A172 (cell line): ENCODE measurements at regions not wholly inside any gene's neighbourhood (a gene's known extent, or its start where the extent isn't known, plus 50 kb on each side); places are given as distances from the start of the nearest gene placed in this dataset.
A peak's percentile ranks its signal among the peaks of the same experiment; 100 is the strongest.
"Not testable (repeated sequence)": the region's sequence is repeated elsewhere in the genome, so short reads cannot be mapped to it uniquely, and the experiment has no call there.

Experiments
- DNase-seq: peaks from one replicate; pipeline ENCODE4 v3.0.0-alpha.2; 2015; ENCODE audit warnings: low spot score

DNA sequence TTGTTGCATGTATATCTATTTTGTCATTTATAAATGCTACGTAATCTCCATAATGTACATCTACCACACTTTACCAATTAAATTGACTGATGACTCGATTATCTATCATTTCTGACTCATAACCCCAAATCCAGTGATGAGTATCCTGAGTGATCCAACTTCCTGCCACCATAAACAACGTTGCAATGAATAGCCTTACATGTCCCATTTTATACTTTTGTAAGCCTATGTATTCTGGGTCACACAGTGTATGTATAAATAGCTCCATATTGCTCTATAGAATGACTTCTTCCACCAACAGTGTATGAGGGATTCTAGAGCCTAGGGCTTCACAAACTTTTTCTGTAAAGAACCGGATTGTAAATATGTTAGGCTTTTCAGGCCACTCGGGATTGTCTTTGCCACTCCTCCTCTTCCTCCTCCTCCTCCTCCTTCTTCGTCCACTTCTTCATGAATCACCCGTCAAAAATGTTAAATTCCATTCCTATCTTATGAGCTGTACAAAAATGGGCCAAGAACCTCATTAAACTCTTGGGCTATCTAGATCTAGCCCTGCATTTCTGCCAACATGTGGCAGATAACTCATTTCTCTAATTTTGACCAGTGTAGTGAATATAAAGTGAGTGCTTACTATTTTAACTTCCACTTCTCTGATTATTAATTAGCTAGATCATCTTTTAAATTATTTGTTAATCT, 672.2 kb upstream of the AMOT start:
- DNase-seq: peak; percentile 78

DNA sequence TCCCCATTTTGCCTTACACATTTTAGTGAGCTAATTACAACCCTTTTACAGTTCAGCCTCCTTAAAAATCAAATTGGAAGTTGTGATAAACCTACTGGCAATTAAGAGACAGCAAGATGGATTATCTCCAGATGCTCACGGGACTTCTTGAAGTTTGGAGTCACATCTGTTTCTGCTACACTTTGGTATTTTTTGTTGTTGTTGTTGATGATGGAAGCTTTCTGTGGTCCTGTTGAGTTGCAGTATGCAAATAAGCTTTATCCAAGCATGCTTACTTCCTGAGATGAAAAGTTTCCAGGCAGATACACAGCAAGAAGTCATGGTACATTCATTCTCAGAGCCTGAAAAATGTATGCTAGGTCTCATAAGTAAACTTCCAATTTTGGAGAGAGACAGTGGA, 670.0 kb upstream of the AMOT start:
- no peak for DNase-seq

DNA sequence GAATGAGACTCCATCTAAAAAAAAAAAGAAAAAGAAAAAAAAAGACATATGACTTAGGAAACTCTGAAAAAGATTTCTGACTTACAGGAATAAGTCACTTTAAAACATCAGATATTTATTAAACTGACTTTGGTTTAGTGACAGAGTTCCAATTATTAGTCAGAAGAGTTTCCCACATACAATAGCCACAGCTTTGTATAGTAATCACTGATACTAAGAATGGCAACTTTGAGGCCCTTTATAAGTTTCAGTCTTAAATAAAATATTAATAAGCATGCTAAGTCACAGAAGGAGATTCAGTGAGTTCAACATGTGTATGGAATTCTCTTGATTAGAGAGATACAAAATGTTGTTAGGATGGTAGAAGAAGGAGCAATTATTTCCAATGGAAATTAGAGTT, 652.3 kb upstream of the AMOT start:
- DNase-seq: no peak

DNA sequence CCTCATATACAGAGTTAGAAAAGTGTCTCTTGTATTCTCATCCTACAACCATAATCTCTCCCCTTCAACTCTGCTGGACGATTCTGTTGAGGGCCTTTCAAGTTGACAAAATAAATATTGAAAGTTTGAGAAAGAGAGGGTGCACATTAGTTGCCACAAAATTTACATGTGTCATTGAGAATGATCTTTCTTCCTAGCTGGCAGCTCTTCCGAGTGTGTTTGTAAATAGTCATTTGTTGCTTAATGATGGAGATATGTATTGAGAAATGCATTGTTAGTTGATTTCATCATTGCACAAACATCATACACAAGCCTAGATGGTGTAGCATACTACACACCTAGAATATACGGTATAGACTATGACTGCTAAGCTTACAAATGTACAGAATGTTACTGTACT, 632.8 kb upstream of the AMOT start:
- no peak for DNase-seq

GRCh38 chrX:113473015-113473414, 632.4 kb upstream of the AMOT start:
- not testable (repeated sequence) for DNase-seq

DNA sequence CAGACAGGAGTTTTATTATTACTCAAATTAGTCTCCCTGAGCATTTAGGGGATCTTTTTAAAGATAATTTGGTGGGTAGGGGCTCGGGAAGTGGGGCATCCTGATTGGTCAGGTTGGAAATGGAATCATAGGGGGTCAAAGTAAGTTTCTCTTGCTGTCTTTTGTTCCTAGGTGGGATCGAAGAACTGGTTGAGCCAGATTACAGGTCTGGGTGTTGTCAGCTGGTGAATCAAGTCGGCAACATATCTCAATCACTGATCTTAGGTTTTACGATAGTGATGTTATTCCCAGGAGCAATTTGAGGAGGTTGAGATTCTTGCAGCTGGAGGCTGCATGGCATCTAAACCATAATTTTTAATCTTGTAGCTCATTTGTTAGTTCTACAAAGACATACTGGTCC, 629.5 kb upstream of the AMOT start:
- no peak for DNase-seq

GRCh38 chrX:113457719-113458118, 617.1 kb upstream of the AMOT start:
- DNase-seq: no peak

DNA sequence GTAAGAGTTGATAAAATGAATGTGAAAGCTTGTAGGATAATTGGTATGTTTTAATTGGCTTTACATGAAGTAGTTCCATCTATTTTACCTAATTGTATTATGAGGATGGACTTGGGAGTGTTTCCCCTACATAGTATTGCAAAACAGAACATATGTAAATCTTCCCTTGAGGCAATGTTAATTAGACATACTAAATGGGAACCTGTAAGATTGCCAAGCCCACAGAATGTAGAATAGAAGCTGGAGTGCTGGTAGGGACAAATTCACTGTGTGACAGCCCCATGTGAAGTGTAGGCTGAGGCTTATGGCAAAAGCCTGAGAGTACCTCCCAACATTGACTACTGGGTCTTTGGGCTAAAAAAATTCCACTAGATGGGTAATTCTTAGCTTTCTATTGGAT, 615.0 kb upstream of the AMOT start:
- DNase-seq: no peak

- no peak for DNase-seq
Observed at GRCh38 chrX:113429011-113429410, 588.4 kb upstream of the AMOT start.

DNA sequence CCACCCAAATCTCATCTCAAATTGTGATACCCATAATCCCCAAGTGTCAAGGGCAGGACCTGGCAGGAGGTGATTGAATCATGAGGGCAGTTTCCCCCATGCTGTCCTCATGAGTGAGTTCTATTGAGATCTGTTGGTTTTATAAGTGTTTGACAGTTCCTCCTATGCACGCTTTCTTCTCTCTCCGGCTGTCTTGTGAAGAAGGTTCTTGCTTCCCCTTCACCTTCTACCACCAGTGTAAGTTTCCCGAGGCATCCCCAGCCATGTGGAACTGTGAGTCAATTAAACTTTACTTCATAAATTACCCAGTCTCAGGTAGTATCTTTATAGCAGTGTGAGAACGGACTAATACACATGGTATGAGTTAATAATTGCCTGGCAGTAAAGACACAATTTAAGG, 581.7 kb upstream of the AMOT start:
- DNase-seq: no peak

GRCh38 chrX:113421432-113421831, 580.8 kb upstream of the AMOT start:
- no peak for DNase-seq

GRCh38 chrX:113412106-113412505, 571.5 kb upstream of the AMOT start:
- no peak for DNase-seq

DNA sequence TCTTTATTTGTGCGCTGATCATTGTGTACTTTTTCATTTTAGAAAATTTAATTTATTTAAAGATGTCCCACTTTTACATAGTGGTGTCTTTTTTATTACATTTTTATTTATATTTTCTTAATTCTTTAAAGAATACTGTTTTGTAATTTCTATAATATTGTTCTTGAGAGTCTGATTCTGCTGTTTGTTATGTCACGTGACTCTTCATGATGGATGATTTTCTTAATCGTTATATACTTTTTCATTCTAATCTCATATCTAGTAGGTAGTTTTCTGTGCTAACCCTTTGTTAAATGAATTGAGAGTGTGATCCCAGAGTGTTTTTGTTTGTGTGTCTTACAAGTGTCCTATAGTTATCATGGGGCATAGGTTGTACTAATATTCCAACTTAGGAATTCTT, 568.2 kb upstream of the AMOT start:
- no peak for DNase-seq

DNA sequence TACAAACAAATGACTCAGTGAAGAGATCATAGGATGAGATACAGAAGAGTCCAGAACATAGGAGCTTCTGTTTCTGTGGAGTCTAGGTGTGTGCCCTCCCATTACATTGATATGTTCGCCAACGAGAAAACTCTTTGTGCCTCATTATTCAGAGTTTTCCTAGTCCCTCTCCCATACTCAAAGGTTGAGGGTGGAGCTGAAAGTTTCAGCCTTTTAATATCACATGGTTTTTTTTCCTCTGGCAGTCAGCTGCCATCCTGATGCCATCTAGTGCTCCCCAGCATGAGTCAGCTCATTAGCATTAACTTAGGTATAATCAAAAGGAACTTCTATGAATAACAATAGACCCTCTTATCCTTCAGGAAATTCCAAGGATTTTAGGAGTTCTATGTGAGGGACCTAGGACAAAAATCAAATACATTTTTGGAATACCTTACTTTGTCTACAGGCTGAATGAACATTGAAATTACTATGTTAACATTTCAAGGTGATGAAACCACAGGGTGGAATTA, 559.6 kb upstream of the AMOT start:
- DNase-seq: peak; percentile 54

DNA sequence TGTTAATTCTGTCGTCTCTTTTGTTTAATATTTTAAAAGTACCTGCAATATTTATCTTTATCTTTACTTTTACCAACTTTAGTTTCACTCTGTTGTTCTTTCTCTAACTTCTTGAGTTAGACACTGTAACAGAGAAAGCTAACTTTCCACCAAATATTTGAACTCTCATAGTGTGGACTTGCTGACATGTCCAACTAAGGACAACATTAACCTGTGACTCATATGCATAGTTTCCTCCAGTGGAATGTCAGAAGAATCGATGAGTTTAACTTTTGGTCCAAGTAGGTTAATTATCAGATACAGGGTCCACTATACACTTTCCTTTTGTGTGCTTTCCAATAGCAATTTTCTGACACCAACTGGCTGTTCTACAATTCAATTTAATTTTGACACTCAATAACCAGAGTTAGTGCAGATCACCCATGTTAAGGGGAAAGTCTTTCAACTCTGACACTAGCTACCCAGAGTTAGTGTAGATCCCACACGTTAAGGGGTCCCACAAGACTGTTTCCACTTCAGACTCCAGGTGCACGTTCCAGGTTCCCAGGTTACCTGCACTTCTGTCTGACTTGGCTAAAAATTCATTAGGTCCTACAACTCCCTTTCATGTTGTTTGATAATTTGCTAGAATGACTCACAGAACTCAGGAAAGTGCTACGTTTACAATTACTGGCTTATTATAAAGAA, 559.0 kb upstream of the AMOT start:
- peak; percentile 3 for DNase-seq

DNA sequence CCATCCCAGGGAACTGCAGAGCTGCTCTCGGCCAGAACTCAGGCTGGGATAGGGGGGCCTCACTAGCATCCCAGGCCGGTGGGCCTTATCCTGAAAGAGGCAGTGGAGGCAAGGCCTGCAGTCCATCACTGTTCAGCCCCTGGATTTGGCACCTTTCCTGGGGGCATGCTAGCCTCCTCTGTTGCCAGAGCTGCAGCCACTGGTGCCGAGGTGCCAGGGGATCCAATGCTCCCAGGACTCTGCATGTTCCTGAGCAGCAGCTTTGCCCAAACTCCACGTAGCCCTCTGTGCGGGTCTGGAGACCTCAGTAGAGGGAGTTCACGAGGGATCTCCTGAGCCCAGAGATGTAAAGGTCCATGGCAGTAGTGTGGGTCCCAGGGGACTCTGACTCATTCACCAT, 551.7 kb upstream of the AMOT start:
- DNase-seq: no peak

DNA sequence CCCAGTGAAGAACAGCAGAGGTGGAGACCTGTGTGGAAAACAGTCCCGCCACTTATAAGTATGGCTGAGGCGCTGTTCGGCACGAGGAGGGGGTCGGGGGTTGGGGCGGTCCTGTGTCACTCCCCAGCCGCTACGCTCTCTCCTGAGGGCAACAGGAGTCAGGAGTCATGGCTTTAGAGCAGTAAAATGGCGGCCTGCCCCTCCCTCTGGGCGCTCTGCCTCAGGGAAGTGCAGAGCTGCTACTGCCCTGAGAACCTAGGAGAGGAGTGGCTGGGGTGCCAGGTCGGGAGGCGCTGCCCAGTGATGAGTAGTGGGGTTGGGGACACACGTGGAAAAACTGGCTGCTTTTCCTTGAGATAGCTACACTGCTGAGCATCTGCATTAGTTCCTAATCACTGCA, 551.2 kb upstream of the AMOT start:
- no peak for DNase-seq

DNA sequence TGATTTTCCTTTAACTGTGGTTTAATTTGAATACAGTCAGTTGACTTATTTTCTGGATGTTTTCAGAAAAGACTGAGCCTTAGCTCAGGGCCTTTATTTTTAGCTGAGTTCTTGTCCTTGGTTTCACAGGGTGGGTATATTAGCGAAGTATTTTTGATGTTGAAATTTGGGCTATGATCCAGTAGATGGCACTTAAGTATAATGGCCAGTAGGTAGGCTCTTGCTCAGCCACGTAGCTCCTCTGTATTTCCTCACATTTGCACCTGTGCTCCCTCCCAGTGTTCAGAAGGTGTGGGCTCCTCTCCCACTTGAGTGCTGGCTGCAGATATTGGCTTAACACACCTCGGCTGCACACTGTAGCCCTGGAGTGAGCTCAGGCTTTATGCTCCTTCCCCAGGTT, 549.9 kb upstream of the AMOT start:
- no peak for DNase-seq

GRCh38 chrX:113389846-113390245, 549.2 kb upstream of the AMOT start:
- DNase-seq: no peak

DNA sequence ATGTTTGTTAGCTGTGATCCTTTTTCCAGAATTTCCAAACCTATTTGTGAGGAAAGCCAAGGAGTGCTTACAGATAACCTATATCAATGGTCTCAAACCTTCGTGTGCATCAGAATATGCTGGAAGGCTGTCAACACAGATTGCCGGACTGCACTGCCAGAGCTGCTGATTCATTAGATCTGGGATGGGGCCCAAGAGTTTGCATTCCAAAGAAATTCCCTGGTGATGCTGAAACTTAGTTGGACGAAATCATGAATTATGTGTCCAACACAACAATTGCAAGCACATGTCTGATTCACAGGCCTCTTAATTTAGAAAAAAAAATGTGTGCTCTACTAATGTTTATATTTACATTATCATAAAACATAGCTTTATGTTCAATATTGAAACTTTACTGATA, 544.0 kb upstream of the AMOT start:
- peak; percentile 67 for DNase-seq

DNA sequence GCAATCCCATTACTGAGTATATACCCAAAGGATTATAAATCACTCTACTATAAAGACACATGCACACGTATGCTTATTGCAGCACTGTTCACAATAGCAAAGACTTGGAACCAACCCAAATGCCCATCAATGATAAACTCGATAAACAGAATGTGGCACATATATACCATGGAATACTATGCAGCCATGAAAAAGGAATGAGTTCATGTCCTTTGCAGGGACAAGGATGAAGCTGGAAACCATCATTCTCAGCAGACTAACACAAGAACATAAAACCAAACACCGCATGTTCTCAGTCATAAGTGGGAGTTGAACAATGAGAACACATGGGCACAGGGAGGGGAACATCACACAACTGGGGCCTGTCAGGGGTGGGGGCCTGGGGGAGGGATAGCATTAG, 532.8 kb upstream of the AMOT start:
- DNase-seq: not testable (repeated sequence)

GRCh38 chrX:113370006-113370405, 529.4 kb upstream of the AMOT start:
- DNase-seq: no peak

- DNase-seq: no peak
Observed at GRCh38 chrX:113369056-113369455, 528.4 kb upstream of the AMOT start.

DNA sequence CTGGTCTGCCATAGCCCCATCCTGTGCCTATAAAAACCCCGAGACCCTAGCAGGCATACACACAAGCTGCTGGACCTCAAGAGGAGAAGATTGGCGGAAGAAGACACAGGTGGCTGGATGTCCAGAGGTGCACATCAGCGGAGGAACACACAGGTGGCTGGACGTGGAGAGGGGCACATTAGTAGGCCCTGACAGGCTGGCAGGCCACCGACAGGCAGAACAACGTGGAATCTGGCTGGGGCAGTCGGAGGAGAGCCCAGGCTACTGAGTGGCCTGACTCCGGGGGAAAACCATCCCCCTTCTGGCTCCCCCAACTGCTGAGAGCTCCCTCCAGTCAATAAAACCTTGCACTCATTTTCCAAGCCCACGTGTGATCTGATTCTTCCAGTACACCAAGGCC, 512.5 kb upstream of the AMOT start:
- DNase-seq: no peak
